Trophoblast cell (in vitro differentiated cells and primary cell): ENCODE measurements at regions not wholly inside any gene's neighbourhood (a gene's known extent, or its start where the extent isn't known, plus 50 kb on each side); places are given as distances from the start of the nearest gene placed in this dataset.
"Not testable (repeated sequence)": the region's sequence is repeated elsewhere in the genome, so short reads cannot be mapped to it uniquely, and the experiment has no call there.

ENCODE experiments used
- DNase-seq, 2 donors: peaks; one replicate each; pipeline ENCODE4 v3.0.0-alpha.2; 2016
- H2AFZ ChIP-seq: 2 replicates; pipeline ENCODE4 v1.6.1; 2013; ENCODE audit warnings: low read length, moderate library complexity, mild to moderate bottlenecking; ENCODE audit not compliant: insufficient read depth, poor library complexity
- H2AK5ac ChIP-seq: 2 replicates; pipeline ENCODE4 v1.6.1; 2013; ENCODE audit warnings: mild to moderate bottlenecking, low read length
- H2BK120ac ChIP-seq: 2 replicates; pipeline ENCODE4 v1.6.1; 2013; ENCODE audit warnings: low read length, mild to moderate bottlenecking, moderate library complexity; ENCODE audit not compliant: insufficient read depth, poor library complexity
- H2BK12ac ChIP-seq: 2 replicates; pipeline ENCODE4 v1.6.1; 2013; ENCODE audit warnings: mild to moderate bottlenecking, low read length, moderate library complexity
- H2BK5ac ChIP-seq: 2 replicates; pipeline ENCODE4 v1.6.1; 2013; ENCODE audit warnings: low read length, low read depth, moderate library complexity, mild to moderate bottlenecking; ENCODE audit not compliant: poor library complexity
- H3K14ac ChIP-seq: 2 replicates; pipeline ENCODE4 v1.6.1; 2013; ENCODE audit warnings: mild to moderate bottlenecking, low read length
- H3K18ac ChIP-seq: 2 replicates; pipeline ENCODE4 v1.6.1; 2013; ENCODE audit warnings: mild to moderate bottlenecking, low read length
- H3K23ac ChIP-seq: 2 replicates; pipeline ENCODE4 v1.6.1; 2013; ENCODE audit warnings: low read length
- H3K27ac ChIP-seq: 2 replicates; pipeline ENCODE4 v1.5.1; 2013; ENCODE audit warnings: low read depth, mild to moderate bottlenecking, inconsistent platforms, low read length, moderate library complexity
- H3K27me3 ChIP-seq: 2 replicates; pipeline ENCODE4 v1.6.1; 2013; ENCODE audit warnings: inconsistent platforms, mild to moderate bottlenecking, low read length, moderate library complexity; ENCODE audit not compliant: insufficient read depth
- H3K36me3 ChIP-seq, 2 experiments: 1 replicate in 1 of 2; 2 replicates in 1 of 2; pipeline ENCODE4 v1.6.1; 2013; ENCODE audit warnings: low read length in 2 of 2, mild to moderate bottlenecking in 2 of 2, moderate library complexity in 1 of 2; ENCODE audit not compliant: insufficient read depth in 2 of 2, control insufficient read depth in 1 of 2
- H3K4ac ChIP-seq: 2 replicates; pipeline ENCODE4 v1.6.1; 2013; ENCODE audit warnings: low read depth, mild to moderate bottlenecking, low read length, moderate library complexity
- H3K4me1 ChIP-seq, 2 experiments: 1 replicate in 1 of 2; 2 replicates in 1 of 2; pipeline ENCODE4 v1.6.1; 2013; ENCODE audit warnings: low read length in 2 of 2, mild to moderate bottlenecking in 2 of 2, moderate library complexity in 1 of 2; ENCODE audit not compliant: insufficient read depth in 2 of 2, control insufficient read depth in 1 of 2
- H3K4me2 ChIP-seq: 2 replicates; pipeline ENCODE4 v1.6.1; 2013; ENCODE audit warnings: inconsistent platforms, mild to moderate bottlenecking, low read length, moderate library complexity
- H3K4me3 ChIP-seq: 2 replicates; pipeline ENCODE4 v1.5.1; 2013; ENCODE audit warnings: mild to moderate bottlenecking, low read depth, low read length, inconsistent platforms
- H3K79me1 ChIP-seq: one replicate; pipeline ENCODE4 v1.6.1; 2013; ENCODE audit warnings: low read length
- H3K79me2 ChIP-seq: 2 replicates; pipeline ENCODE4 v1.6.1; 2013; ENCODE audit warnings: low read length, mild to moderate bottlenecking; ENCODE audit not compliant: control insufficient read depth, insufficient read depth, poor library complexity
- H3K9ac ChIP-seq: 2 replicates; pipeline ENCODE4 v1.6.1; 2013; ENCODE audit warnings: mild to moderate bottlenecking, low read length
- H3K9me3 ChIP-seq: 2 replicates; pipeline ENCODE4 v1.6.1; 2013; ENCODE audit warnings: low read depth, mild to moderate bottlenecking, control low read depth, inconsistent platforms, low read length; ENCODE audit not compliant: insufficient read depth
- H4K12ac ChIP-seq: 2 replicates; pipeline ENCODE4 v1.6.1; 2013; ENCODE audit warnings: low read depth, mild to moderate bottlenecking, low read length, moderate library complexity
- H4K8ac ChIP-seq: 2 replicates; pipeline ENCODE4 v1.6.1; 2013; ENCODE audit warnings: low read depth, mild to moderate bottlenecking, low read length, moderate library complexity
- H4K91ac ChIP-seq: one replicate; pipeline ENCODE4 v1.6.1; 2013; ENCODE audit warnings: low read depth, mild to moderate bottlenecking, low read length, moderate library complexity
- WGBS: extraction: QIAGEN DNeasy Blood & Tissue Kit; methylation state at CpG from one replicate; pipeline ENCODE4 v1.1.7; 2013; ENCODE audit warnings: missing lambda C conversion rate; ENCODE audit not compliant: insufficient read length, insufficient coverage; ENCODE audit errors: extremely low coverage; 5-methylcytosine and 5-hydroxymethylcytosine counted together

DNA sequence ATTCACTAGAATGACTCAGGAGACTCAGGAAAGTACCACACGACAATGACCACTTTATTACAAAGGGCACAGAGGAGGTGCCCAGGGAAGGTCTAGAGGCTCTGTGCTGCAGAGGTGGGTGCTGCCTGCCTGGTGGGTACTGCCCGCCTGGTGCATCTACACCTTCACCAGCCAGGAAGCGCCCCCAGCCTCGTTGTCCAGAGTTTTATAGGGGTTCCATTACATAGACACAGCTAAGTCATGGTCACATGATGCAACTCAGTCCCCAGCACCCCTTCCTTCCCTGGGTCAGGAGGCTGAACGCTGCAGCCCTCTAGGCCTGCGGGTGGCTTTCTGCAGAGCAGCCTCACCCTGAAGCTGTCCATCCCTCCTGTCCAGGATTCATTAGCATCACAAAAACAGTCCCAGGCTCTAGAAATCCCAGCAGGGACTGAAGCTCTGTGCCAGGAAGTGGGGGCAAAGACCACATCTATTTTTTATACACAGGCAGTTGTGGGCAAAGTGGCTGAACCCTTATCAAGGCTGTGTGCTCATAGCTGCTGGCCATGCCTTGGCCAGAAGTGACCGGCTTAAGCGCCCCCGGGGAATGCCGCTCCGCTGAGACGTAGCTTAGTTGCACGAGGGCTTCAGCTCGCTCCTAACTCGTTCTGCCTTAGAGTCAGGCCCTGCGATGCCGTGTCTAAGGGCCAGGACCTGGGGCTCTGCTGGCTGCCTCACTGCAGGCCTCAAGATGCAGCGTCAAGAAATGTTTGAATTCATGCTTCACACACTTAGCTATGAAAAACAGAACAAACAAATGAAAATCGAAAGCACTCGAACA lies 219.0 kb downstream of the GLRX3 start:
- no peak overlapping the region for H2AFZ ChIP-seq
- no peaks in the 10 kb centered on the region for H3K27me3 ChIP-seq
- H3K4me2 ChIP-seq = no peak overlapping the region
- H3K18ac ChIP-seq = no peak overlapping the region
- H2AK5ac ChIP-seq = no peak overlapping the region
- H2BK120ac ChIP-seq = no peak overlapping the region
- H4K91ac ChIP-seq = no peak overlapping the region
- no peak overlapping the region for H2BK5ac ChIP-seq
- no peak overlapping the region for H4K8ac ChIP-seq
- no peaks in the 10 kb centered on the region for H3K36me3 ChIP-seq
- no peak overlapping the region for H2BK12ac ChIP-seq
- DNase-seq = peak in 1 of 2 donors; percentile 17
- no peak overlapping the region for H3K4me3 ChIP-seq
- H3K79me1 ChIP-seq = no peaks in the 10 kb centered on the region
- no peak overlapping the region for H3K14ac ChIP-seq
- no CpG with 5 or more reads among the region's 20 CpGs for WGBS
- no peaks in the 10 kb centered on the region for H3K4me1 ChIP-seq
- H3K9ac ChIP-seq = no peak overlapping the region
- H3K9me3 ChIP-seq = no peaks in the 10 kb centered on the region
- H4K12ac ChIP-seq = no peak overlapping the region
- no peak overlapping the region for H3K27ac ChIP-seq
- H3K4ac ChIP-seq = no peak overlapping the region
- H3K23ac ChIP-seq = no peak overlapping the region
- no peaks in the 10 kb centered on the region for H3K79me2 ChIP-seq

- not testable (repeated sequence) for H3K14ac ChIP-seq, H3K79me1 ChIP-seq, H2AK5ac ChIP-seq, H2AFZ ChIP-seq, H3K27me3 ChIP-seq, H3K18ac ChIP-seq, H3K4me2 ChIP-seq, H2BK12ac ChIP-seq, H3K36me3 ChIP-seq, H3K4ac ChIP-seq, H4K8ac ChIP-seq, H2BK120ac ChIP-seq, DNase-seq, H3K27ac ChIP-seq, H3K9me3 ChIP-seq, H3K4me3 ChIP-seq, H4K12ac ChIP-seq, H2BK5ac ChIP-seq, H3K79me2 ChIP-seq, H3K4me1 ChIP-seq, H3K23ac ChIP-seq, H4K91ac ChIP-seq, H3K9ac ChIP-seq
- WGBS = no CpG with 5 or more reads among the region's 23 CpGs
These were observed 220.2 kb downstream of the GLRX3 start for GRCh38 chr10:130356429-130356828.

GRCh38 chr10:130357226-130357625 lies 221.0 kb downstream of the GLRX3 start:
- no peak overlapping the region for H3K4ac ChIP-seq
- H3K9ac ChIP-seq = no peak overlapping the region
- H3K27ac ChIP-seq = no peak overlapping the region
- H2BK120ac ChIP-seq = no peak overlapping the region
- no peak overlapping the region for H3K18ac ChIP-seq
- H2BK5ac ChIP-seq = no peak overlapping the region
- H4K12ac ChIP-seq = no peak overlapping the region
- no peaks in the 10 kb centered on the region for H3K36me3 ChIP-seq
- peaks cover 5 to 6% of the 10 kb centered on the region in 2 experiments for H3K4me1 ChIP-seq
- H3K79me1 ChIP-seq = no peaks in the 10 kb centered on the region
- H2AFZ ChIP-seq = no peak overlapping the region
- H3K23ac ChIP-seq = no peak overlapping the region
- no peak overlapping the region for H4K8ac ChIP-seq
- no peak for DNase-seq
- WGBS = no CpG with 5 or more reads among the region's 9 CpGs
- H2BK12ac ChIP-seq = no peak overlapping the region
- H3K14ac ChIP-seq = no peak overlapping the region
- no peaks in the 10 kb centered on the region for H3K79me2 ChIP-seq
- H3K27me3 ChIP-seq = no peaks in the 10 kb centered on the region
- no peak overlapping the region for H2AK5ac ChIP-seq
- H3K9me3 ChIP-seq = no peaks in the 10 kb centered on the region
- H3K4me3 ChIP-seq = peak overlapping the region; percentile 13
- no peak overlapping the region for H4K91ac ChIP-seq
- H3K4me2 ChIP-seq = no peak overlapping the region

DNA sequence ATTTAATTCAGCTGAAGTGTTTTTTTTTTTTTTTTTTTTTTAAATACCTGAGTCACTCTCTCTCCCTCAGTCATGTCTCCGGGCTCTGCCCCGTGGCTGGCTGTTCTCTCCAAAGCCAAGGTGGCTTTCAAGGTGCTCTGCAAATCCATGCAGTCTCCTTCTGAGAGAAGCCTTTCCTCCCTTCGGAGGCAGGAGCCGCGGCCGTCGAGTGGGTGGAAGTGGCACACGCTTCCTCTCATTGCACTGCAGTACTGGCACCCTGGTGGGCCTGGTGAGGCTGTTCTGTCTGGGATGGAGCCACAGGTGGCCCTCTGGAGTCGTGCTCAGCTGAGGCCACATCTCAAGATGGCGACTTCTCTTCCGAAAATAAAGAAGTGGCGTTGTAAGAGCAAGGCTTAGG lies 221.8 kb downstream of the GLRX3 start:
- no peak overlapping the region for H2BK12ac ChIP-seq
- no peaks in the 10 kb centered on the region for H3K27me3 ChIP-seq
- no peak overlapping the region for H3K4ac ChIP-seq
- no peak overlapping the region for H3K4me3 ChIP-seq
- no peak overlapping the region for H3K18ac ChIP-seq
- no peak overlapping the region for H3K4me2 ChIP-seq
- H4K91ac ChIP-seq = no peak overlapping the region
- H3K79me2 ChIP-seq = no peaks in the 10 kb centered on the region
- peaks cover 9 to 12% of the 10 kb centered on the region in 2 experiments for H3K4me1 ChIP-seq
- H2BK5ac ChIP-seq = no peak overlapping the region
- H2AK5ac ChIP-seq = no peak overlapping the region
- no peak overlapping the region for H3K14ac ChIP-seq
- no peaks in the 10 kb centered on the region for H3K36me3 ChIP-seq
- no peak overlapping the region for H4K8ac ChIP-seq
- no peak overlapping the region for H3K9ac ChIP-seq
- H3K23ac ChIP-seq = no peak overlapping the region
- no peak for DNase-seq
- no peaks in the 10 kb centered on the region for H3K9me3 ChIP-seq
- no peak overlapping the region for H3K27ac ChIP-seq
- WGBS = no CpG with 5 or more reads among the region's 12 CpGs
- H2AFZ ChIP-seq = no peak overlapping the region
- H2BK120ac ChIP-seq = no peak overlapping the region
- no peaks in the 10 kb centered on the region for H3K79me1 ChIP-seq
- no peak overlapping the region for H4K12ac ChIP-seq
